Ureter (tissue), 1 donor: ENCODE measurements at regions not wholly inside any gene's neighbourhood (a gene's known extent, or its start where the extent isn't known, plus 50 kb on each side); places are given as distances from the start of the nearest gene placed in this dataset.

Source experiments
- DNase-seq: peaks from one replicate; pipeline ENCODE4 v3.0.0-alpha.2; 2020; ENCODE audit warnings: low spot score
- donor health status: DM: yes; HTN: yes; CAD: no.

GRCh38 chr14:94682736-94683135, 70.5 kb downstream of the SERPINA3 start:
- DNase-seq = no peak

GRCh38 chr14:94682061-94682516, 69.9 kb downstream of the SERPINA3 start:
- no peak for DNase-seq

GRCh38 chr14:94681300-94682060, 69.3 kb downstream of the SERPINA3 start:
- no peak for DNase-seq

DNA sequence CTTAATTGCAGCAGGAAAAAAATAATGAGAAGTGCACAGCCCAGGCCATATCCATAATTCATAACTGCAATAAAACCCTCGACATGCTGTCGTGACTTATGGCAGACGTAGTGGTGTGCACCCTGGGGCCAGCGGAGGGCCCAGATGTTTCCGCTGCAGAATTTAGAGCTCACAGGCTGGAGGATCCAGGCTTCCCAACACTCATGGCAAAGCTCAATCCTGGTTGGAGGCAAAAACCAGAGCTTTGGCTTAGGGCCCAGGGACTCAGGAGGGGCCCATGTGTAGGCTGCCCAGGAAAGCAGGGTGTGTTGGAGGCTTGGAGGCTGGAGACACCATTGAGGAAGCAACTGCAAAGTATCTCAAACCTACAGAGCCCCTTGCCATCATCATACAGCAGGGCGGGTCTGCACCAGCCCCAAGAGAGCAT, 68.7 kb downstream of the SERPINA3 start:
- no peak for DNase-seq

DNA sequence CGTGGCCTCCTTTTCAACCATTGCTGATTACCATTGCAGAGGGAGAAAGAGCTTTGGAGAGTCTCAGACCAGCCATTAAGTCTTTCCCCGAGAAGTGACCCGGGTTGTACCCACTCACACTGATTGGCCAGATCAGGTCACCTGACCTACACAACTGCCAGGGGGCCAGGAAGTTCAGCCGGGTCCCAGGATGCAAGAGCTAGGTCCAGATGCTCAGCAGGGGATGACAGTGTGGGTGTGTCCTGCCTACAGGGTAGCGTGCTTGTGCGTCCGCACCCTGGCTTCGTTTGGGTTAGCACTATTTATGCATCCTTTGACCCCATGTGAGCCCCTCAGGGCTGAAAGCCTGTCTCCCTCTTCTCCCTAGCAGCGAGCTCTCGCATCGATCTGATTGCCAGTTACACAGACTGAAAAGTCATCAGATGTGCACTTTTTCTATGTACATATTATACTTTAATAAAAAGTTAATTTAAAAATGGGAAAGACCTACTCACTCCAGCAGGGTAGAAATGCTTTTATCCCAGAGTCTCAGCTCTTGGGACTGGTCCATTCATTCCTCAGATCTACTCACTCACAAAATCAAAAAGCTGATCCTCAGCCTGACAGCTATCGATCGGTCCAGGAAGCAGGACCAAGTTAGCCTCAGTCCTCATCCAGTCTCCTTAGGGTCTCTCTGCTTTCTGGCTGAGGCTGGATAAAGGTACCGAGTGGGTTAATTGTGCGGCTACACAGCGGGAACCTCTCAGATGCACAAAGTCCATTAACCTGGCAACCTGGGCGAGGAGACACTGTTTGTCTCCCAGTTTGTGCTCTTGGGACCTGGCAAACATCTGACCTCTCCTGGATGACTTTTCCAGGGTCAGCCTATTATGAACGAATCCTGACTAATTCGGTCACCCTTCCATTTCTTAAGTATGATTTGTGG, 68.0 kb downstream of the SERPINA3 start:
- DNase-seq = no peak

GRCh38 chr14:94679106-94679810, 67.1 kb downstream of the SERPINA3 start:
- DNase-seq = no peak

DNA sequence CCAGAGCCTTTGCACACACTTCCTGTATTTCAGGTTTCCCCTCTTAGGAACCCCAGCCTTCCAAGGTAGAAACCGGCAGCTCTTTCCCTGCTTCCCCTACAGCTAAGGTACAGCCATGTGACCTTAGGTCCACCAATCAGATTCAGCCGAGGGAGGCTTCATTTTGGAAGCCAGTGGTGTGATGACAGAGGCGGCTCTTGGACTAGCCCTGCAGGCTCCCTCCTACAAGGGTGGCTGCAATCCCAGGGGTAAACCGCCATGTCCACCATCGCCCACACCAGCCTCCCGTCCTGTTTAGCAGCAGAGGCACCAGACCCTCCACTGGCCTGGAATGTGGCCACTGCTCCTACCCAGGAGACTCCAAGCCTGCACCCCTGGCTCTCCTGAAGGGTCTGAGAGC, 65.6 kb downstream of the SERPINA3 start:
- peak; percentile 33 for DNase-seq

- DNase-seq = peak; percentile 23
Observed at GRCh38 chr14:94677213-94677612, 65.0 kb downstream of the SERPINA3 start.

DNA sequence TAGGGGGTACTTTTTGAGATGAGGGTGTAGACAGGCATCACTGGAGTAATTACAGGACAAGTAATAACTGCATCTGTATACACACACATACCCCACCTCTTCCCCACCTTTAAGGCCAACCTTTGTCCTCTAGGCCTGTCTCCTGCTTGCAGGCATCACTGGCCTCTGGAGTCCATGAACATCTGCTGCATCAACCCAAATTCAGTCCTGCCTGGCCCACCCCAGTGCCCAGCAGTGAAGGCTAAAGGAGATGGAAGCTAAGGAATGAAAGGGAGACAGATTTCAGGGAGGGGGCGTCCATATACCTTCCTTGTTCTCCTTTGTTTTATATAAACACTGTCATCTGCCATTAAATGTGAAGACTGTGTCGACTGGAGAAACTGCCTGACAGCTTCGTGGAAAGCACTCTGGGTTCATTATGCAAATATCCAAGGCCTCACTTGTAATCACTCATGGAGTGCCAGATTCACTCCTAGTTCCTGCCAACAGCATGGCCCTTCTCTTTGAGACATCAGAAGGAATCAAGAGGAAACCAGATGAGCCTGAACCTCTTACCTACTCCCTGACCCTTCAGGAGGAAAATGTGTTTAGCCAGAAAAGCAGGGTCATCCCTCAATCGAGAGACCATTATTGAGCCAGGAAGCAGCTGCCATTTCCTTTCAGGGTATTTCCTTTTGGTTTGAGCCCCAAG, 64.4 kb downstream of the SERPINA3 start:
- DNase-seq = no peak

DNA sequence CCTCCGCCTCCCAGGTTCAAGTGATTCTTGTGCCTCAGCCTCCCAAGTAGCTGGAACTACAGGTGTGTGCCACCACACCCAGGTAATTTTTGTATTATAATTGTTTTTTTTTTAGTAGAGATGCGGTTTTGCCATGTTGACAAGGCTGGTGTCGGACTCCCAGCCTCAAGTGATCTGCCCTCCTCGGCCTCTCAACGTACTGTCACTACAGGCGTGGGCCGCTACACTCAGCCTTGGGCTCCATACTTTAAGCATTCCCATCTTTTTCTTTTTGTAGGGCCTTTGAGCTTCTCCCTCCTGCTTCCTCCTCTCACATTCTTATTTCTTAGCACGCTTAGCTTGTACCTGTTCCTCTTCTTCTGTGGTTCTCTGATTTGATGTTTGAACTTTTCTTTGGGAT, 62.8 kb downstream of the SERPINA3 start:
- DNase-seq = no peak

- no peak for DNase-seq
Observed at GRCh38 chr14:94673781-94674231, 61.6 kb downstream of the SERPINA3 start.
